PFSK-1 (cell line): ENCODE measurements at regions not wholly inside any gene's neighbourhood (a gene's known extent, or its start where the extent isn't known, plus 50 kb on each side); places are given as distances from the start of the nearest gene placed in this dataset.

Experiments used
- FOXP2 ChIP-seq: optimal IDR thresholded peaks from 2 replicates; pipeline ENCODE3; 2011; ENCODE audit warnings: borderline replicate concordance, control low read depth, inconsistent platforms; ENCODE audit not compliant: insufficient read depth; ENCODE audit errors: extremely low read length, extremely low read depth
- POLR2AphosphoS5 ChIP-seq: IDR thresholded peaks from 2 replicates; pipeline ENCODE4 v1.6.1; 2012; ENCODE audit warnings: low read depth, mild to moderate bottlenecking, control low read depth, low read length, moderate library complexity
- SIN3A ChIP-seq: IDR thresholded peaks from 2 replicates; pipeline ENCODE4 v1.6.1; 2012; ENCODE audit warnings: mild to moderate bottlenecking, low read length, moderate library complexity, borderline replicate concordance; ENCODE audit not compliant: insufficient read depth
- TAF1 ChIP-seq: IDR thresholded peaks from 2 replicates; pipeline ENCODE4 v1.6.1; 2012; ENCODE audit warnings: low read length, control low read depth, borderline replicate concordance; ENCODE audit not compliant: insufficient read depth
- TF ChIP-seq, protein P1 (sequence below), 2 experiments: IDR thresholded peaks; 2 replicates each; pipeline versions ENCODE4 v1.6.1 to v1.8.0; 2011 to 2012; ENCODE audit warnings: low read depth in 2 of 2, low read length in 2 of 2, control low read depth in 1 of 2, inconsistent platforms in 1 of 2, mild to moderate bottlenecking in 1 of 2, moderate library complexity in 1 of 2; ENCODE audit not compliant: insufficient read depth in 1 of 2

- TF ChIP-seq FOXP2, result no peak
- TF ChIP-seq, protein P1, sequence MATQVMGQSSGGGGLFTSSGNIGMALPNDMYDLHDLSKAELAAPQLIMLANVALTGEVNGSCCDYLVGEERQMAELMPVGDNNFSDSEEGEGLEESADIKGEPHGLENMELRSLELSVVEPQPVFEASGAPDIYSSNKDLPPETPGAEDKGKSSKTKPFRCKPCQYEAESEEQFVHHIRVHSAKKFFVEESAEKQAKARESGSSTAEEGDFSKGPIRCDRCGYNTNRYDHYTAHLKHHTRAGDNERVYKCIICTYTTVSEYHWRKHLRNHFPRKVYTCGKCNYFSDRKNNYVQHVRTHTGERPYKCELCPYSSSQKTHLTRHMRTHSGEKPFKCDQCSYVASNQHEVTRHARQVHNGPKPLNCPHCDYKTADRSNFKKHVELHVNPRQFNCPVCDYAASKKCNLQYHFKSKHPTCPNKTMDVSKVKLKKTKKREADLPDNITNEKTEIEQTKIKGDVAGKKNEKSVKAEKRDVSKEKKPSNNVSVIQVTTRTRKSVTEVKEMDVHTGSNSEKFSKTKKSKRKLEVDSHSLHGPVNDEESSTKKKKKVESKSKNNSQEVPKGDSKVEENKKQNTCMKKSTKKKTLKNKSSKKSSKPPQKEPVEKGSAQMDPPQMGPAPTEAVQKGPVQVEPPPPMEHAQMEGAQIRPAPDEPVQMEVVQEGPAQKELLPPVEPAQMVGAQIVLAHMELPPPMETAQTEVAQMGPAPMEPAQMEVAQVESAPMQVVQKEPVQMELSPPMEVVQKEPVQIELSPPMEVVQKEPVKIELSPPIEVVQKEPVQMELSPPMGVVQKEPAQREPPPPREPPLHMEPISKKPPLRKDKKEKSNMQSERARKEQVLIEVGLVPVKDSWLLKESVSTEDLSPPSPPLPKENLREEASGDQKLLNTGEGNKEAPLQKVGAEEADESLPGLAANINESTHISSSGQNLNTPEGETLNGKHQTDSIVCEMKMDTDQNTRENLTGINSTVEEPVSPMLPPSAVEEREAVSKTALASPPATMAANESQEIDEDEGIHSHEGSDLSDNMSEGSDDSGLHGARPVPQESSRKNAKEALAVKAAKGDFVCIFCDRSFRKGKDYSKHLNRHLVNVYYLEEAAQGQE (IDR thresholded peaks at IDR 0.05; ENCODE audit: insufficient read depth in 1 of 2, low read depth in 2 of 2, low read length in 2 of 2), result no peak
- TF ChIP-seq POLR2AphosphoS5, result no peak
- TF ChIP-seq SIN3A, result no peak
- no peak for TF ChIP-seq TAF1
Measured at GRCh38 chr2:149657401-149658040, 69.9 kb upstream of the MMADHC start.

DNA sequence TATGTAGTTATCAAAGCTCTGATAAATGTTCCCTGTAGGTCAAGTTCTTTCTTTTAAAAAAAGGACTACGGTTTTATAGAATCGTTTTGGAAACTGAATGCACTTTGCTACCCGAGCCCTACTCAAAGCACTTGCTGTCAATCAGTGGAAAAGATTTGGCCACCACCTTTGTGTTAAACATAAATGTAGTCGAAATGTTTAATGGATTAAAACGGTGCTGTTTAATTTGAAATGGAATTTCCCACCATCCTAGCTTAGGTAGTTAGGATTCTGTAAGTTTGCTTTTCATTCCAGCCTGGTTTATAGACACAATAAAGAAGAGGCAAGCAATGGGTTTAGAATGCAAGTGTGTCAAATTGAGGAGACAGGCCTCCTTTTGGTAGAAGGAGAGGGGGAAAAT lies 69.4 kb upstream of the MMADHC start:
- TF ChIP-seq, protein P1 (IDR thresholded peaks at IDR 0.05; ENCODE audit: insufficient read depth in 1 of 2, low read depth in 2 of 2, low read length in 2 of 2), result no peak
- TF ChIP-seq FOXP2 (no peak), POLR2AphosphoS5 (no peak), SIN3A (no peak), TAF1 (no peak)

GRCh38 chr2:149653831-149654445 lies 66.4 kb upstream of the MMADHC start:
- TF ChIP-seq POLR2AphosphoS5 (no peak), FOXP2 (no peak), SIN3A (no peak), TAF1 (no peak)
- TF ChIP-seq, protein P1 (IDR thresholded peaks at IDR 0.05; ENCODE audit: insufficient read depth in 1 of 2, low read depth in 2 of 2, low read length in 2 of 2), result no peak

GRCh38 chr2:149652926-149653325 lies 65.4 kb upstream of the MMADHC start:
- TF ChIP-seq, protein P1 (IDR thresholded peaks at IDR 0.05; ENCODE audit: insufficient read depth in 1 of 2, low read depth in 2 of 2, low read length in 2 of 2), result no peak
- TF ChIP-seq FOXP2 (no peak), TAF1 (no peak), POLR2AphosphoS5 (no peak), SIN3A (no peak)

DNA sequence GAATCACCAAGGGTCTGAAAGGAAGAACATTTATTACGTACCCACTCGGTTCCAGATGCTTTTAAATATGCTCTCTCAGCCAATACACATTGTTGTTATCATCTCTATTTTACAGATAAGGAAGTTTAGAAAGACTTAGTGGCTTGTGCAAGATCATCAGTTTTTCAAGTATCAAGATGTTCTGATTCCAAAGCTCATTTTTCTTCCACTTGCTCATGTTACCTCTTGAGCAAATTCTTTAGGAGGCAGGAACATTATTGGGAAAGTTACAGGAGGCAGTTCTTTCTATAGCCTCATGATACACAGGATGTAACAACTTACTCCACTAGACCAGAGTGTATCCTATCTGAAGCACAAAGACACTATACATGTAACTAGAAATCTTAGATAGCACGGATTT lies 65.0 kb upstream of the MMADHC start:
- TF ChIP-seq POLR2AphosphoS5, result no peak
- TF ChIP-seq, protein P1 (IDR thresholded peaks at IDR 0.05; ENCODE audit: insufficient read depth in 1 of 2, low read depth in 2 of 2, low read length in 2 of 2), result no peak
- TF ChIP-seq FOXP2, result no peak
- TF ChIP-seq SIN3A, result no peak
- TF ChIP-seq TAF1, result no peak
